ENCODE measurements at regions not wholly inside any gene's neighbourhood (a gene's known extent, or its start where the extent isn't known, plus 50 kb on each side); places are given as distances from the start of the nearest gene placed in this dataset.

GRCh38 chr2:144233733-144234541 lies 286.0 kb downstream of the ZEB2 start:
- DNase-seq (ENCODE audit: low spot score) = no peak
- Histone ChIP-seq H3K4me3 (ENCODE audit: low read depth in 1 of 3, low read length in 3 of 3) (no peak overlapping the region), H3K27ac (ENCODE audit: low read depth in 1 of 2, low read length in 2 of 2) (no peak overlapping the region), H3K27me3 (ENCODE audit: control insufficient read depth in 4 of 4, insufficient read depth in 4 of 4, low read length in 3 of 4) (no peaks in the 10 kb centered on the region), H3K9ac (ENCODE audit: low read depth in 1 of 2, low read length in 2 of 2) (no peak overlapping the region), H3K4me1 (ENCODE audit: control insufficient read depth in 4 of 4, insufficient read depth in 4 of 4, low read length in 3 of 4) (no peaks in the 10 kb centered on the region), H3K9me3 (ENCODE audit: control insufficient read depth in 4 of 4, low read length in 3 of 4) (no peaks in the 10 kb centered on the region), H3K36me3 (ENCODE audit: control insufficient read depth in 4 of 4, insufficient read depth in 3 of 4, low read depth in 1 of 4, low read length in 3 of 4) (no peaks in the 10 kb centered on the region)
- WGBS = 79% methylated on average over 3 of the region's 3 CpGs
- TF ChIP-seq RXRA (IDR thresholded peaks at IDR 0.05) (no peak), GABPA (IDR thresholded peaks at IDR 0.05 in 1 of 2, conservative IDR thresholded peaks at IDR 0.05 in 1 of 2) (no peak), YY1 (IDR thresholded peaks at IDR 0.05) (no peak), CTCF (IDR thresholded peaks at IDR 0.05; ENCODE audit: low read depth, low read length, missing input control) (no peak), REST (IDR thresholded peaks at IDR 0.05) (no peak), SP1 (IDR thresholded peaks at IDR 0.05) (no peak), EGR1 (IDR thresholded peaks at IDR 0.05; ENCODE audit: low read depth in 2 of 2) (no peak), FOXA2 (IDR thresholded peaks at IDR 0.05) (no peak), JUND (IDR thresholded peaks at IDR 0.05) (no peak), ATF3 (IDR thresholded peaks at IDR 0.05) (no peak), HNF4A (conservative IDR thresholded peaks at IDR 0.05) (no peak)

- no peak overlapping the region for H3K9ac ChIP-seq (ENCODE audit: low read depth in 1 of 2, low read length in 2 of 2)
- TF ChIP-seq ATF3 (IDR thresholded peaks at IDR 0.05) (no peak), RAD21 (IDR thresholded peaks at IDR 0.05) (no peak), YY1 (IDR thresholded peaks at IDR 0.05) (no peak)
- no peaks in the 10 kb centered on the region for H3K36me3 ChIP-seq (ENCODE audit: control insufficient read depth in 4 of 4, insufficient read depth in 3 of 4, low read depth in 1 of 4, low read length in 3 of 4)
- WGBS = 84% methylated on average over 2 of the region's 2 CpGs
- H3K4me1 ChIP-seq (ENCODE audit: control insufficient read depth in 4 of 4, insufficient read depth in 4 of 4, low read length in 3 of 4) = no peaks in the 10 kb centered on the region
- DNase-seq (ENCODE audit: low spot score) = no peak
- H3K27ac ChIP-seq (ENCODE audit: low read depth in 1 of 2, low read length in 2 of 2) = no peak overlapping the region
- H3K9me3 ChIP-seq (ENCODE audit: control insufficient read depth in 4 of 4, low read length in 3 of 4) = no peaks in the 10 kb centered on the region
- no peaks in the 10 kb centered on the region for H3K27me3 ChIP-seq (ENCODE audit: control insufficient read depth in 4 of 4, insufficient read depth in 4 of 4, low read length in 3 of 4)
- no peak overlapping the region for H3K4me3 ChIP-seq (ENCODE audit: low read depth in 1 of 3, low read length in 3 of 3)
These were observed 286.6 kb downstream of the ZEB2 start for GRCh38 chr2:144233317-144233716.
